WERI-Rb-1 (cell line): ENCODE measurements at regions not wholly inside any gene's neighbourhood (a gene's known extent, or its start where the extent isn't known, plus 50 kb on each side); places are given as distances from the start of the nearest gene placed in this dataset.

Source experiments
- DNase-seq: peaks from one replicate; pipeline ENCODE4 v3.0.0-alpha.2; 2020
- H3K27ac ChIP-seq: fragments of 250-450 bp; sonication (Bioruptor Pico); 2 replicates; pipeline ENCODE4 v1.5.1; 2020; ENCODE audit warnings: mild to moderate bottlenecking, moderate library complexity
- H3K27me3 ChIP-seq: fragments of 250-450 bp; sonication (Bioruptor Pico); 2 replicates; pipeline ENCODE4 v1.5.1; 2021; ENCODE audit warnings: mild to moderate bottlenecking, low read depth, moderate library complexity; ENCODE audit not compliant: insufficient read depth, severe bottlenecking
- H3K36me3 ChIP-seq: fragments of 250-450 bp; sonication (Bioruptor Pico); 2 replicates; pipeline ENCODE4 v1.5.1; 2020; ENCODE audit warnings: mild to moderate bottlenecking, moderate library complexity
- H3K4me3 ChIP-seq: 2 replicates; pipeline ENCODE4 v1.5.1; 2011; ENCODE audit warnings: low read depth, mild to moderate bottlenecking, control low read depth, low read length
- H3K9me3 ChIP-seq: fragments of 250-450 bp; sonication (Bioruptor Pico); 2 replicates; pipeline ENCODE4 v1.5.1; 2021; ENCODE audit warnings: mild to moderate bottlenecking, moderate library complexity; ENCODE audit not compliant: severe bottlenecking
- TF ChIP-seq, protein P1 (sequence below): IDR thresholded peaks from 2 replicates; pipeline ENCODE4 v1.5.1; 2011; ENCODE audit warnings: low read depth, mild to moderate bottlenecking, control low read depth, inconsistent platforms, low read length

DNA sequence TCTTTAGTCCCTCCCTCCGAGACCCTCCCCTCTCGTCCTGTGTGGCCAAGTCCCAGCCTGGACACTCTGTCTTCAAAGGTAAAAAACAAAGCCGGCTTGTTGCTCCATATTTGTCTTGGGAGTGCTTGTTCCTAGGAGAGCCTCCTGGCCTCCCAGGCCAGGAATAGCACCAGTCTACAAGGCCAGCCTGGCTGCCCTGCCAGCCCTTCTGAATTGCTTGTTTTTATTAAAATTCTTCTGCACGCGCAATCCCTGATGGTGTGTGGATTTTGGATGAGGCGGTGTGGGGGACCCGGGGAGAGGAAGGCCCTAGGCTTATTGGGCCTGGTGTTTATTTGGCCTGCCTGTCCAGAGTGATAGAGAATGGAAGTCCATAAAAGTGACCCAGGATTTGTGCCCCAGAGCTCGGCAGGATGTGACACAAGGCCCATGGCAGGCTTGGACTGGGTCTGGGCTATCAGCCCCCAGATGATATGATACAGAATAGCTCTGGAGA, 297.3 kb downstream of the CYP26B1 start:
- TF ChIP-seq, protein P1, sequence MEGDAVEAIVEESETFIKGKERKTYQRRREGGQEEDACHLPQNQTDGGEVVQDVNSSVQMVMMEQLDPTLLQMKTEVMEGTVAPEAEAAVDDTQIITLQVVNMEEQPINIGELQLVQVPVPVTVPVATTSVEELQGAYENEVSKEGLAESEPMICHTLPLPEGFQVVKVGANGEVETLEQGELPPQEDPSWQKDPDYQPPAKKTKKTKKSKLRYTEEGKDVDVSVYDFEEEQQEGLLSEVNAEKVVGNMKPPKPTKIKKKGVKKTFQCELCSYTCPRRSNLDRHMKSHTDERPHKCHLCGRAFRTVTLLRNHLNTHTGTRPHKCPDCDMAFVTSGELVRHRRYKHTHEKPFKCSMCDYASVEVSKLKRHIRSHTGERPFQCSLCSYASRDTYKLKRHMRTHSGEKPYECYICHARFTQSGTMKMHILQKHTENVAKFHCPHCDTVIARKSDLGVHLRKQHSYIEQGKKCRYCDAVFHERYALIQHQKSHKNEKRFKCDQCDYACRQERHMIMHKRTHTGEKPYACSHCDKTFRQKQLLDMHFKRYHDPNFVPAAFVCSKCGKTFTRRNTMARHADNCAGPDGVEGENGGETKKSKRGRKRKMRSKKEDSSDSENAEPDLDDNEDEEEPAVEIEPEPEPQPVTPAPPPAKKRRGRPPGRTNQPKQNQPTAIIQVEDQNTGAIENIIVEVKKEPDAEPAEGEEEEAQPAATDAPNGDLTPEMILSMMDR = no peak
- no peak overlapping the region for H3K27ac ChIP-seq
- peaks cover 3% of the 10 kb centered on the region for H3K9me3 ChIP-seq
- H3K27me3 ChIP-seq = no peaks in the 10 kb centered on the region
- H3K4me3 ChIP-seq = no peak overlapping the region
- H3K36me3 ChIP-seq = no peaks in the 10 kb centered on the region
- DNase-seq = no peak

DNA sequence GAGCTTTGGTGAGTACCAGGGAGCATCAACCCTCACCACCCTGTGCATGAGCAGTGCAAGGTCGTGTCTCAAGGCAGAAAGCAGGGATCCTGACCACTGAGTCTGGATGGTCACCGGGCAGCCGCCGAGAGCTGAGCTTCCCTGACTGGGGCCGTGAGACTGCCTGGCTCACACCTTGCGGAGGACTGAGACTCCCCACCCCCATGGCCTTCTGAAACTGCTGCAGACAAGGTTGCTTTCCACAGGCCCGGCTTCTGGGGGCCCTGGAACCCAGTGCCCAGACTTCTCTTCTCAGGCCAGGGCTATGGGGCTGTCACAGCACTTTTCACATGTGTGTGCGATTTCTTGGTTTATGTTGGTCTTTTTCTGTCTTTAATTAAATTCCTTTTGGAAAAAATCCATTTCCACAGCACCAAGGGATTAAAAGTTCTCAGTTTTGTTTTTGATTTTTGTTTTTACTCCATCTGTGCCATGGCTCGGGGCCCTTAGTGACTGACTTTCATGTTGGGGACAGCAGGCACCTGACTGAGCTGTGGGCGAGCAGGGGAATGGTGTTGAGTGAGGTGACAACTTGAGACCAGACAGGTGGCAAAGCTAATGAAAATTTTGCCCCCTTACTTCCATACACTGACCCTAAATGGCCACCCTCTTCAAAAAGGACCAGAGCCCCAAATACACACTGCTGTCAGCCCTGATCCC, 297.9 kb downstream of the CYP26B1 start:
- Histone ChIP-seq H3K9me3 (no peaks in the 10 kb centered on the region), H3K4me3 (no peak overlapping the region), H3K27me3 (no peaks in the 10 kb centered on the region), H3K27ac (no peak overlapping the region), H3K36me3 (no peaks in the 10 kb centered on the region)
- TF ChIP-seq, protein P1 = no peak
- no peak for DNase-seq

DNA sequence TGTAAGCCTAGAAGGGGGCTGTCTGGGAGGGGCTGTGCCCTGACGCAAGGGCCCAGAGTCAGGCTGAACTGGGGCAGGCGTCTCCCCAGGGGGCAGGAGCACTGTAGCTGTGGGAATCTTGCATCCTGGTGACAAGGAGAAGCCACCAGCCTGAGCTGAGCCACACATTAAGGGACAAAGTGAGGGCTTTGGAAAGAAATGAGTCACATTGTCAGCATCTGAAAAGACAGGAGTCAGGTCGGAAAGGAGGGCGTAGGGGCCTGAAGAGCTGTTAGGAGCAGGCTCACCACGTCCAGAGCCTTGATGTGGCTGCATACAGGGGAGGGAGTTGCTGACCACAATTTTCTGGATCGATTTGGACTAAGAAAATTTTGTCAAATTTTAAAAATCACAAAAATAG, 298.6 kb downstream of the CYP26B1 start:
- no peak overlapping the region for H3K4me3 ChIP-seq
- no peak for DNase-seq
- H3K36me3 ChIP-seq = no peaks in the 10 kb centered on the region
- H3K27me3 ChIP-seq = no peaks in the 10 kb centered on the region
- TF ChIP-seq, protein P1 = no peak
- no peaks in the 10 kb centered on the region for H3K9me3 ChIP-seq
- H3K27ac ChIP-seq = no peak overlapping the region

DNA sequence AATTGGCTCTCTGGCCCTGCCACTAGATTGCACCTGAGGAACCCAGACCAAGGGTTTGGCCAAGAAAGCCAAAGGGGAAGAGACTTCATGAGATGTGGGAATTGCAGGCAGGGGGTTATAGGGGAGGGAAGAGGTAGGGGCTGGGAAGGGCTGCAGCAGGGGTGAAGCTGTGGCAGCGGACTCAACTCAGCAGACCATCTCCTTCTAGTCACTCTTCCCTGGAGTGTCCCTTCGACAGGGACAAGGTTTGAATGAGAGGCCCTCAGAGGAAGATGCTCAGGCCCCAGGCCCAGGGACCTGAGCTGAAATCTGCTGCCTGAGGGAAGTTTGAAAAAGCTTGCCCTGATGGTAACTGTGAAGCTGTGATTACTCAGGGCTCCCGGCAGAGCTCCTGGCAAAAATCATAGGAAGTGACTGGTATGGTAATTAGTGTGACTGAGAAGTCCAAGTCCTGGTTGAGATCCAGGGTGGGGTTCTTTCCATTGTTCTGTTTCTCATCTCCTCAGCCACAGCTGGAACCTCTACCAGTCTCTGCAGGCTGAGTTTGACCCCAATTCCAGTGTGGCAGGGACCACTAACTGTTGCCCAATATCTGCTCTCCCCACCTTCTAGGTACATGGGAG, 300.9 kb downstream of the CYP26B1 start:
- Histone ChIP-seq H3K36me3 (no peaks in the 10 kb centered on the region), H3K4me3 (no peak overlapping the region), H3K27ac (no peak overlapping the region), H3K9me3 (no peaks in the 10 kb centered on the region), H3K27me3 (no peaks in the 10 kb centered on the region)
- DNase-seq = no peak
- TF ChIP-seq, protein P1 = no peak

DNA sequence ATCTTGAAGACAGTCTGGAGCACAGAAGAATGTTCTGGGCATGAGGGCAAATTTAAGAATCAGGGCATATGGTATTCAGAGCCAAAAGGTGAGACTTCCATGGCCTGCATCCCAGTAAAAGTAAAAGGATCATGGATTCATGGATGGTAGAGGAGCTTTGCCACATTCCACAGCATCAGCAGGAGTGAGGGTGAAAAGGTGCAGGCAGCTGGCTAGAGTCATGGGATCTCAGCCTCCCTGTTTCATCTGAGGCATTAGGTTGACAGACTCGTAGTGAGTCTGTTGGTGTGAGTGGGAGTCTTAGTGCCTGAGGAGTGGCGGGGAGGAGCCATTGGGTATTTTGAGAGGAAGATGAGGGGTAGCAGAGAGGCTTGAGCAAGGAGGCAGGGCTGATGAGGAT, 301.6 kb downstream of the CYP26B1 start:
- no peak overlapping the region for H3K4me3 ChIP-seq
- no peak for DNase-seq
- H3K27me3 ChIP-seq = no peaks in the 10 kb centered on the region
- no peaks in the 10 kb centered on the region for H3K36me3 ChIP-seq
- H3K27ac ChIP-seq = no peak overlapping the region
- TF ChIP-seq, protein P1 = no peak
- no peaks in the 10 kb centered on the region for H3K9me3 ChIP-seq
